PFSK-1 (cell line): ENCODE measurements at regions not wholly inside any gene's neighbourhood (a gene's known extent, or its start where the extent isn't known, plus 50 kb on each side); places are given as distances from the start of the nearest gene placed in this dataset.

ENCODE experiments used
- FOXP2 ChIP-seq: optimal IDR thresholded peaks from 2 replicates; pipeline ENCODE3; 2011; ENCODE audit warnings: borderline replicate concordance, control low read depth, inconsistent platforms; ENCODE audit not compliant: insufficient read depth; ENCODE audit errors: extremely low read length, extremely low read depth
- POLR2AphosphoS5 ChIP-seq: IDR thresholded peaks from 2 replicates; pipeline ENCODE4 v1.6.1; 2012; ENCODE audit warnings: low read depth, mild to moderate bottlenecking, control low read depth, low read length, moderate library complexity
- SIN3A ChIP-seq: IDR thresholded peaks from 2 replicates; pipeline ENCODE4 v1.6.1; 2012; ENCODE audit warnings: mild to moderate bottlenecking, low read length, moderate library complexity, borderline replicate concordance; ENCODE audit not compliant: insufficient read depth
- TAF1 ChIP-seq: IDR thresholded peaks from 2 replicates; pipeline ENCODE4 v1.6.1; 2012; ENCODE audit warnings: low read length, control low read depth, borderline replicate concordance; ENCODE audit not compliant: insufficient read depth
- TF ChIP-seq, protein P1 (sequence below), 2 experiments: IDR thresholded peaks; 2 replicates each; pipeline versions ENCODE4 v1.6.1 to v1.8.0; 2011 to 2012; ENCODE audit warnings: low read depth in 2 of 2, low read length in 2 of 2, control low read depth in 1 of 2, inconsistent platforms in 1 of 2, mild to moderate bottlenecking in 1 of 2, moderate library complexity in 1 of 2; ENCODE audit not compliant: insufficient read depth in 1 of 2

DNA sequence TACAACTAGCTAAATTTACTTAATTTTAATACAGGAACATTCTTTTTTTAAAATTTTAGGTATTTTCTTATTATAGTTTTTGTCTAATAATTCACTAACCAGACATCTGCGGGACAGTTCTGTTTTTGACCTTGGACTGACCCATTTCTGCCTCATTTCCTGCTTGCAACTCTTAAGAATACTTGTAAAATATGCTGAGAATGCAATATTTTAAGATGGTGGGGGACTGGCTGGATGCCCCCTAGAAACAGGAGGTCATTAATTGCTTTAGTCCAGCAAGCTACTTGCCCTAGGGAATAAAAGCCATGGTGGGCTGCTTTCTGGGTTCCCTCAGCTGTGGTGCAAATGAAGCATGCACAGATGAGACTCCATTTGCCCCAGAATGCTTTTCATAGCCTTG is 2348.4 kb downstream of the PCDH7 start:
- TF ChIP-seq, protein P1, sequence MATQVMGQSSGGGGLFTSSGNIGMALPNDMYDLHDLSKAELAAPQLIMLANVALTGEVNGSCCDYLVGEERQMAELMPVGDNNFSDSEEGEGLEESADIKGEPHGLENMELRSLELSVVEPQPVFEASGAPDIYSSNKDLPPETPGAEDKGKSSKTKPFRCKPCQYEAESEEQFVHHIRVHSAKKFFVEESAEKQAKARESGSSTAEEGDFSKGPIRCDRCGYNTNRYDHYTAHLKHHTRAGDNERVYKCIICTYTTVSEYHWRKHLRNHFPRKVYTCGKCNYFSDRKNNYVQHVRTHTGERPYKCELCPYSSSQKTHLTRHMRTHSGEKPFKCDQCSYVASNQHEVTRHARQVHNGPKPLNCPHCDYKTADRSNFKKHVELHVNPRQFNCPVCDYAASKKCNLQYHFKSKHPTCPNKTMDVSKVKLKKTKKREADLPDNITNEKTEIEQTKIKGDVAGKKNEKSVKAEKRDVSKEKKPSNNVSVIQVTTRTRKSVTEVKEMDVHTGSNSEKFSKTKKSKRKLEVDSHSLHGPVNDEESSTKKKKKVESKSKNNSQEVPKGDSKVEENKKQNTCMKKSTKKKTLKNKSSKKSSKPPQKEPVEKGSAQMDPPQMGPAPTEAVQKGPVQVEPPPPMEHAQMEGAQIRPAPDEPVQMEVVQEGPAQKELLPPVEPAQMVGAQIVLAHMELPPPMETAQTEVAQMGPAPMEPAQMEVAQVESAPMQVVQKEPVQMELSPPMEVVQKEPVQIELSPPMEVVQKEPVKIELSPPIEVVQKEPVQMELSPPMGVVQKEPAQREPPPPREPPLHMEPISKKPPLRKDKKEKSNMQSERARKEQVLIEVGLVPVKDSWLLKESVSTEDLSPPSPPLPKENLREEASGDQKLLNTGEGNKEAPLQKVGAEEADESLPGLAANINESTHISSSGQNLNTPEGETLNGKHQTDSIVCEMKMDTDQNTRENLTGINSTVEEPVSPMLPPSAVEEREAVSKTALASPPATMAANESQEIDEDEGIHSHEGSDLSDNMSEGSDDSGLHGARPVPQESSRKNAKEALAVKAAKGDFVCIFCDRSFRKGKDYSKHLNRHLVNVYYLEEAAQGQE (IDR thresholded peaks at IDR 0.05; ENCODE audit: insufficient read depth in 1 of 2, low read depth in 2 of 2, low read length in 2 of 2), result no peak
- TF ChIP-seq TAF1 (no peak), FOXP2 (no peak), POLR2AphosphoS5 (no peak), SIN3A (no peak)

DNA sequence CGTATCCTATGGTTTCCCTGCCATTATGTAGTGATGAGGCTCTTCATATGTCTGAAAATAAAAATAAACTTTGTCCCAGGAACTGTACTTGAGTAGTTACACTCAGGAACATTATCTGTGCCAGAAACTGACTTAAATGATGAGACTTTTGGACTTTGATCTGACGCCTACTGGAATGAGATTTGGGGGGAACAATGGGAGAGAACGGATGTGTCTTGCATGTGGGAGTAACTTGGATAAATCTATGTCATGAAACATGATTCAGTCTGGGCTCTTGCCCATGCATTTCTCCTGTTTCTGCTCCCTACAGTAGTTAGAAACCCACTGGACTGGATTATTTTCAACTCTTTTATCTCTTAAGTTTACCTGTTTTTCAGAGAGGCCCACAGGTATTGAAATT is 2351.4 kb downstream of the PCDH7 start:
- TF ChIP-seq, protein P1 (IDR thresholded peaks at IDR 0.05; ENCODE audit: insufficient read depth in 1 of 2, low read depth in 2 of 2, low read length in 2 of 2), result no peak
- no peak for TF ChIP-seq SIN3A
- no peak for TF ChIP-seq POLR2AphosphoS5
- no peak for TF ChIP-seq FOXP2
- no peak for TF ChIP-seq TAF1

DNA sequence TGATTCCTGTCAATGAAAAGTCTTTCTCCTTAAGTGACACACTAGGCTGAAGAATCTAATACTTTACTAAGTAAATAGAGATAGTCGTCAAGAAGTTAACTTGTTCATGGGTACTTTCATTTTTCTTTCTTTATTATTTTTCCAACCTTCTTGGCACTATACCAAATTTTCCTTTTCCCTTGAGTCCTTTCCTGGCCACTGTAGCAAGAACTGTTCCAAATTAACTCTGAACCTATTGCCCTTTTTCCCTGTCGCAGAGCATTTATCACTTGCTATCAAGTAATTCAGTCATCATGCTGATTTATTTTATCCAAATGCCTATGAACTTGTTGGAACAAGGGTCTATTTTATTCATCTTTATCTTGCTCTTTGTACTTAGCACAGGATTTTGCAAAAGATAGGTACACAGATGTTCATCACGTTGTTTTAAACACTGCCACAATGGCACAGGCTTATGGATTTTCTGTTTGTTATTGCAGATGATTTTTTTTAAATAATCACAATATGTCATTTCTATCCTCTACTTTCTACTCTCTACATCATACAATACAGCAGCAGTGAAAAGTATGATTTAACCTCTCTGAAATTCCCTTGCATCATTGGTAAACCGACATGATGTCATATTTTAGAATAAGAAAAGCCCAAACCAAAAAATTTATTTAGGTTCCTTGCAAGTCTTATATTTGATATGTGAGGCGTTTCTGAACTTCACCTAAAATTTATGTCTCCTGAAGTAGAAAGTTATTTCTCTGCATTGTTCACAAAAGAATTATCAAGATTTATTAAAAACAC is 2352.3 kb downstream of the PCDH7 start:
- TF ChIP-seq FOXP2 (no peak), TAF1 (no peak), SIN3A (no peak), POLR2AphosphoS5 (no peak)
- TF ChIP-seq, protein P1 (IDR thresholded peaks at IDR 0.05; ENCODE audit: insufficient read depth in 1 of 2, low read depth in 2 of 2, low read length in 2 of 2), result no peak

DNA sequence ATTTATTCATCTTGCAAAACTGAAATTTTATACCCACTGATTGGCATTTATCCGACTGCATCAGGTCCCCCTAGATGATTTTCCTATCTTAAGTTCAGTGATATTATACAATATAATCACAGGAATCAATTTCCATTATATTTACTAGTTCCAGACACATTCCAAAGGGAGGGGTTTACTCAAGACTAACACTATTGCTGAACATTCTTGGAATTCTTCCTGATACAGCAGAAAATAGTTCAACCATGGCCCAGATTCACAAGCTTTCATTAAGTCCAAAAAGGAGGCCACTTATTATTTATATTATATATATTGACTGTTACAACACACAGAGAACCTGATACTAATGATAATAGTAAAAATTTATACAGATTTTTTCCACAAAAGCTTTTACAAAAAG is 2353.6 kb downstream of the PCDH7 start:
- TF ChIP-seq, protein P1 (IDR thresholded peaks at IDR 0.05; ENCODE audit: insufficient read depth in 1 of 2, low read depth in 2 of 2, low read length in 2 of 2), result no peak
- no peak for TF ChIP-seq TAF1
- TF ChIP-seq FOXP2, result no peak
- no peak for TF ChIP-seq POLR2AphosphoS5
- TF ChIP-seq SIN3A, result no peak
